Hepatocyte (in vitro differentiated cells): ENCODE measurements at regions not wholly inside any gene's neighbourhood (a gene's known extent, or its start where the extent isn't known, plus 50 kb on each side); places are given as distances from the start of the nearest gene placed in this dataset.

Experiments used
- EZH2 ChIP-seq: fragments of 200-600 bp; sonication (generic); IDR thresholded peaks from 2 replicates; pipeline ENCODE4 v1.6.1; 2016; ENCODE audit warnings: antibody characterized with exemption, mild to moderate bottlenecking, borderline replicate concordance
- EZH2phosphoT487 ChIP-seq: fragments of 200-600 bp; sonication (generic); IDR thresholded peaks from one replicate; pipeline ENCODE4 v1.6.1; 2018; ENCODE audit warnings: antibody characterized with exemption, mild to moderate bottlenecking, low read depth, moderate library complexity; ENCODE audit not compliant: unreplicated experiment, severe bottlenecking
- TF ChIP-seq, protein P1 (sequence below): fragments of 200-600 bp; sonication (generic); IDR thresholded peaks from 2 replicates; pipeline ENCODE4 v1.5.1; 2016; ENCODE audit warnings: antibody characterized with exemption, mild to moderate bottlenecking; ENCODE audit not compliant: poor library complexity

DNA sequence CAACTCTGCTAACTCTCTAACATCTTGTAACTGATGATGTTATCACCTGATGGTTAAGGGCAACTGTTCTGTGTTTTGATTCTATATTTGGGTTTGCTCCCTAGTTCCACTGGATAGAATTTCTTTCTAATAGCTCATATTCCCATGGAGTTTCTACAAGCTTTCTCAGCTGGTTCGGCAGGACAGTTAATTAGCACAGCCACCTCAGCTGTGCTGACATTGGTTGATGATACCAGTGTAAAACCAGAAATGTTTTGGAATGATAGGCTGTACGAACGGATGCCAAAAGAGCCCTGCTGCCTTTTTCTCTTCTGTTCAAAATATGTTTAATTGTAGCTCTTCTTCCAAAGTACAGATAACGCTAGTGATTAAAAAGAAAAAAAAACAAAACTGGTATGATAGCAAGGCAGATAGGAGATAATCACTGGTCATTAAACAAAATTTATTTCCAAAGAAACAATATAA, 440.5 kb upstream of the ZNF608 start:
- TF ChIP-seq, protein P1, sequence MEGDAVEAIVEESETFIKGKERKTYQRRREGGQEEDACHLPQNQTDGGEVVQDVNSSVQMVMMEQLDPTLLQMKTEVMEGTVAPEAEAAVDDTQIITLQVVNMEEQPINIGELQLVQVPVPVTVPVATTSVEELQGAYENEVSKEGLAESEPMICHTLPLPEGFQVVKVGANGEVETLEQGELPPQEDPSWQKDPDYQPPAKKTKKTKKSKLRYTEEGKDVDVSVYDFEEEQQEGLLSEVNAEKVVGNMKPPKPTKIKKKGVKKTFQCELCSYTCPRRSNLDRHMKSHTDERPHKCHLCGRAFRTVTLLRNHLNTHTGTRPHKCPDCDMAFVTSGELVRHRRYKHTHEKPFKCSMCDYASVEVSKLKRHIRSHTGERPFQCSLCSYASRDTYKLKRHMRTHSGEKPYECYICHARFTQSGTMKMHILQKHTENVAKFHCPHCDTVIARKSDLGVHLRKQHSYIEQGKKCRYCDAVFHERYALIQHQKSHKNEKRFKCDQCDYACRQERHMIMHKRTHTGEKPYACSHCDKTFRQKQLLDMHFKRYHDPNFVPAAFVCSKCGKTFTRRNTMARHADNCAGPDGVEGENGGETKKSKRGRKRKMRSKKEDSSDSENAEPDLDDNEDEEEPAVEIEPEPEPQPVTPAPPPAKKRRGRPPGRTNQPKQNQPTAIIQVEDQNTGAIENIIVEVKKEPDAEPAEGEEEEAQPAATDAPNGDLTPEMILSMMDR = no peak
- no peak for TF ChIP-seq EZH2
- TF ChIP-seq EZH2phosphoT487 = no peak
